B cell (primary cell): ENCODE measurements at regions not wholly inside any gene's neighbourhood (a gene's known extent, or its start where the extent isn't known, plus 50 kb on each side); places are given as distances from the start of the nearest gene placed in this dataset.

Experiments
- ATAC-seq: fragments of 200-7000 bp; cut with Tn5 transposase; one replicate; pipeline ENCODE4 v1.10.0; 2021; ENCODE audit warnings: low read depth, mild to moderate bottlenecking, moderate number of reproducible peaks, moderate library complexity
- CTCF ChIA-PET: fragments of 350-600 bp; sonication (Branson Sonifier 250); formaldehyde crosslinking; loops from one replicate; lab custom pipeline; 2021; ENCODE audit warnings: antibody characterized with exemption, inconsistent platforms; lab: Charles Lee
- POLR2A ChIA-PET: fragments of 350-600 bp; sonication (Branson Sonifier 250); formaldehyde crosslinking; loops from one replicate; lab custom pipeline; 2021; ENCODE audit warnings: antibody characterized with exemption; lab: Charles Lee
- DNase-seq: peaks from one replicate; pipeline ENCODE4 v3.0.0; 2013
- H2AFZ ChIP-seq: 2 replicates; pipeline ENCODE4 v1.6.1; 2012; ENCODE audit warnings: mild to moderate bottlenecking, low read depth, low read length; ENCODE audit not compliant: insufficient read depth, poor library complexity, severe bottlenecking
- H3K27ac ChIP-seq, 2 donors: 1 replicate in 1 of 2; 2 replicates in 1 of 2; pipeline ENCODE4 v1.5.1; 2012 to 2013; ENCODE audit warnings: low read length in 2 of 2, mild to moderate bottlenecking in 2 of 2, moderate library complexity in 1 of 2
- H3K27me3 ChIP-seq, 4 experiments: fragments of 200-600 bp in 1 of 4; sonication (generic) in 1 of 4; replicated peaks in 1 of 4; 1 replicate in 2 of 4; 2 replicates in 2 of 4; pipeline versions ENCODE4 v1.6.1 to v1.7.0; 2013 to 2016; ENCODE audit warnings: low read length in 3 of 4, mild to moderate bottlenecking in 2 of 4, mixed read lengths in 1 of 4, moderate library complexity in 1 of 4; ENCODE audit not compliant: insufficient read depth in 4 of 4, control insufficient read depth in 3 of 4; ENCODE audit errors: control extremely low read depth in 1 of 4
- H3K36me3 ChIP-seq, 2 experiments: replicated peaks in 1 of 2; 1 replicate in 1 of 2; 2 replicates in 1 of 2; pipeline versions ENCODE4 v1.6.1 to v1.7.1; 2013; ENCODE audit warnings: low read length in 1 of 2; ENCODE audit not compliant: insufficient read depth in 2 of 2, control insufficient read depth in 1 of 2; ENCODE audit errors: control extremely low read depth in 1 of 2, extremely low read depth in 1 of 2
- H3K4me1 ChIP-seq, 2 donors: fragments of 200-600 bp in 1 of 2; sonication (generic) in 1 of 2; 1 replicate in 1 of 2; 2 replicates in 1 of 2; pipeline versions ENCODE4 v1.5.1 to v1.6.1; 2013 to 2017; ENCODE audit warnings: low read length in 2 of 2; ENCODE audit not compliant: control insufficient read depth in 2 of 2, insufficient read depth in 2 of 2
- H3K4me2 ChIP-seq: replicated peaks from 2 replicates; pipeline ENCODE3; 2012; ENCODE audit warnings: mild to moderate bottlenecking, low read depth, low read length; ENCODE audit not compliant: poor library complexity, severe bottlenecking
- H3K4me3 ChIP-seq, 5 experiments: fragments of 200-600 bp in 1 of 5; sonication (generic) in 1 of 5; 1 replicate in 3 of 5; 2 replicates in 2 of 5; pipeline versions ENCODE4 v1.5.1 to v1.7.0; 2011 to 2016; ENCODE audit warnings: low read length in 4 of 5, mild to moderate bottlenecking in 4 of 5, low read depth in 2 of 5, control low read depth in 1 of 5, moderate library complexity in 1 of 5; ENCODE audit not compliant: insufficient read depth in 1 of 5; ENCODE audit errors: control extremely low read depth in 1 of 5, extremely low read depth in 1 of 5
- H3K79me2 ChIP-seq: fragments of 200-600 bp; sonication (generic); one replicate; pipeline ENCODE4 v1.6.0; 2016; ENCODE audit warnings: low read length; ENCODE audit not compliant: control insufficient read depth, insufficient read depth
- H3K9ac ChIP-seq: fragments of 200-600 bp; sonication (generic); 2 replicates; pipeline ENCODE4 v1.6.1; 2017; ENCODE audit warnings: mild to moderate bottlenecking, low read length, moderate library complexity
- H3K9me3 ChIP-seq, 3 donors: one replicate each; pipeline versions ENCODE4 v1.6.1 to v1.7.1; 2013; ENCODE audit warnings: low read length in 2 of 3; ENCODE audit not compliant: control insufficient read depth in 2 of 3, insufficient read depth in 1 of 3; ENCODE audit errors: control extremely low read depth in 1 of 3
- H4K20me1 ChIP-seq: 2 replicates; pipeline ENCODE4 v1.6.0; 2012; ENCODE audit warnings: mild to moderate bottlenecking, low read length; ENCODE audit not compliant: insufficient read depth, control insufficient read depth, poor library complexity, severe bottlenecking
- H3K27ac Mint-ChIP-seq: one replicate; pipeline ENCODE4 v1.8.0; 2021; ENCODE audit warnings: mixed read lengths
- H3K27me3 Mint-ChIP-seq: one replicate; pipeline ENCODE4 v1.8.0; 2021; ENCODE audit warnings: mixed read lengths
- H3K4me1 Mint-ChIP-seq: one replicate; pipeline ENCODE4 v1.8.0; 2021; ENCODE audit warnings: mixed read lengths
- H3K4me3 Mint-ChIP-seq: one replicate; pipeline ENCODE4 v1.8.0; 2021; ENCODE audit warnings: mixed read lengths
- H3K9me3 Mint-ChIP-seq: one replicate; pipeline ENCODE4 v1.8.0; 2022; ENCODE audit warnings: mixed read lengths; ENCODE audit not compliant: insufficient read depth
- EZH2 ChIP-seq: IDR thresholded peaks from 2 replicates; pipeline ENCODE4 v1.6.1; 2012; ENCODE audit warnings: borderline replicate concordance, low read depth, mild to moderate bottlenecking, moderate library complexity, low read length; ENCODE audit not compliant: insufficient read depth, poor library complexity, severe bottlenecking
- WGBS: methylation state at CpG from one replicate; pipeline ENCODE4 v1.1.5; 2013; ENCODE audit warnings: missing lambda C conversion rate; ENCODE audit not compliant: insufficient coverage; 5-methylcytosine and 5-hydroxymethylcytosine counted together
- intact Hi-C: fragments of 100-400 bp; cut with micrococcal nuclease; formaldehyde crosslinking; loops from one replicate; pipeline ENCODE4 v1.10.0; 2022
- TF ChIP-seq, protein P1 (sequence below): fragments of 200-600 bp; IDR thresholded peaks from one replicate; pipeline ENCODE4 v1.8.0; 2022; ENCODE audit warnings: antibody characterized with exemption, mild to moderate bottlenecking

DNA sequence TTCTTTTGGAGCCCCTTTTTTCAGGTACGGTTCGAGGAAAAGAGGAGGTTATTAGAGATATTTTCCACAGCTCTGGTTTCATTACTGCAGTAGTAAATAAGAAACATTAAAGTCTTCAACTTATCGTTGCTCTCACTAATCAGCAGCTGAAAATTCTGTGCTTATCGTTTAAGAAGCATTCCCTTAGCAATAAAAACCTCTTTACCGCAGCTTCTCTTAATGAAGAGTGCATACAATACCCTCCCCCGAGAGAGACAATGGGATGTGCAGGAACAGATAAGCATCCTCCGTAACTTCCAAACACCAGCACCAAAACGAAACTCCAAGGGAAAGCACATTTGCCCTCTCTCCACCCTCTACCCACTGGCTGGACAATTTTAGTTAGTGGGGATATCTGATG lies 384.5 kb downstream of the NEBL start:
- TF ChIP-seq EZH2, result no peak
- TF ChIP-seq, protein P1, sequence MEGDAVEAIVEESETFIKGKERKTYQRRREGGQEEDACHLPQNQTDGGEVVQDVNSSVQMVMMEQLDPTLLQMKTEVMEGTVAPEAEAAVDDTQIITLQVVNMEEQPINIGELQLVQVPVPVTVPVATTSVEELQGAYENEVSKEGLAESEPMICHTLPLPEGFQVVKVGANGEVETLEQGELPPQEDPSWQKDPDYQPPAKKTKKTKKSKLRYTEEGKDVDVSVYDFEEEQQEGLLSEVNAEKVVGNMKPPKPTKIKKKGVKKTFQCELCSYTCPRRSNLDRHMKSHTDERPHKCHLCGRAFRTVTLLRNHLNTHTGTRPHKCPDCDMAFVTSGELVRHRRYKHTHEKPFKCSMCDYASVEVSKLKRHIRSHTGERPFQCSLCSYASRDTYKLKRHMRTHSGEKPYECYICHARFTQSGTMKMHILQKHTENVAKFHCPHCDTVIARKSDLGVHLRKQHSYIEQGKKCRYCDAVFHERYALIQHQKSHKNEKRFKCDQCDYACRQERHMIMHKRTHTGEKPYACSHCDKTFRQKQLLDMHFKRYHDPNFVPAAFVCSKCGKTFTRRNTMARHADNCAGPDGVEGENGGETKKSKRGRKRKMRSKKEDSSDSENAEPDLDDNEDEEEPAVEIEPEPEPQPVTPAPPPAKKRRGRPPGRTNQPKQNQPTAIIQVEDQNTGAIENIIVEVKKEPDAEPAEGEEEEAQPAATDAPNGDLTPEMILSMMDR, result no peak

GRCh38 chr10:20508921-20509320 lies 388.2 kb downstream of the NEBL start:
- Histone ChIP-seq H3K9me3 (no peaks in the 10 kb centered on the region), H3K36me3 (no peaks in the 10 kb centered on the region), H2AFZ (no peak overlapping the region), H3K4me1 (no peaks in the 10 kb centered on the region), H3K4me3 (no peak overlapping the region), H3K27me3 (no peaks in the 10 kb centered on the region), H3K9ac (no peak overlapping the region), H3K79me2 (no peaks in the 10 kb centered on the region), H4K20me1 (no peaks in the 10 kb centered on the region), H3K4me2 (no peak overlapping the region), H3K27ac (no peak overlapping the region)
- no peak overlapping the region for H3K27ac Mint-ChIP-seq
- TF ChIP-seq, protein P1, result no peak
- no peak for TF ChIP-seq EZH2
- ChIA-PET CTCF (no interaction called here), POLR2A (no interaction called here)
- H3K4me3 Mint-ChIP-seq, result no peak overlapping the region
- H3K4me1 Mint-ChIP-seq, result no peaks in the 10 kb centered on the region
- ATAC-seq (no peak), DNase-seq (no peak)
- intact Hi-C loops, result no loop called here
- peaks cover 3% of the 10 kb centered on the region for H3K9me3 Mint-ChIP-seq
- no peaks in the 10 kb centered on the region for H3K27me3 Mint-ChIP-seq

More for the DNA sequence above, 384.5 kb downstream of the NEBL start:
- Mint-ChIP-seq H3K9me3 (peaks cover 3% of the 10 kb centered on the region), H3K4me1 (no peaks in the 10 kb centered on the region), H3K4me3 (no peak overlapping the region), H3K27me3 (no peaks in the 10 kb centered on the region), H3K27ac (no peak overlapping the region)
- no peaks in the 10 kb centered on the region for H3K9me3 ChIP-seq
- 88% methylated on average over 3 of the region's 8 CpGs for WGBS
- DNase-seq (no peak), ATAC-seq (no peak)
- no peak overlapping the region for H3K4me3 ChIP-seq
- no peaks in the 10 kb centered on the region for H3K4me1 ChIP-seq
- no peak overlapping the region for H3K4me2 ChIP-seq
- no peaks in the 10 kb centered on the region for H3K79me2 ChIP-seq
- POLR2A ChIA-PET, result no interaction called here
- CTCF ChIA-PET, result no interaction called here
- no peaks in the 10 kb centered on the region for H3K27me3 ChIP-seq
- H2AFZ ChIP-seq, result no peak overlapping the region
- H3K9ac ChIP-seq, result no peak overlapping the region
- H4K20me1 ChIP-seq, result no peaks in the 10 kb centered on the region
- no peaks in the 10 kb centered on the region for H3K36me3 ChIP-seq
- no peak overlapping the region for H3K27ac ChIP-seq
- intact Hi-C loops, result no loop called here
